ENCODE measurements at regions not wholly inside any gene's neighbourhood (a gene's known extent, or its start where the extent isn't known, plus 50 kb on each side); places are given as distances from the start of the nearest gene placed in this dataset.

DNA sequence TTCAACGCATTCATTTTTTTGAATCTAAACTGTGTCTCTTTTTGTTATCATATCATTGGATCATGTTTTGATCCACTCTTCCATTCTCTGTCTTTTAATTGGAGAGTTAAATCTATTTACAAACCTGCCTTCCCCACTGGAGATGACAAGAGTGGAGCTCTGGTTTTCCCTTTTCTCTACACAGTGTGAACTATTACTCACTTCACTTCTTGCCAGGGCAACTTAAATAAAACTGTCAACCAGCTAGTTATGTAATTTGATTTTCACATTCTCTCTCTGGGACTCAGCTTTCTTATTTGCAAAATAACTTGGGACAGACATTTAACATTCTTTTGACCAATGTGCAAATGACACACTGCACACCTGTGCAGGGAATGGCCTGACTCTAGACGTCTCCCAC, 230.8 kb upstream of the CST7 start:
- no peak for DNase-seq (ENCODE audit: low spot score)

GRCh38 chr20:24718696-24719095, 230.4 kb upstream of the CST7 start:
- no peak for DNase-seq (ENCODE audit: low spot score)

GRCh38 chr20:24720957-24721356, 228.1 kb upstream of the CST7 start:
- DNase-seq (ENCODE audit: low spot score): no peak

DNA sequence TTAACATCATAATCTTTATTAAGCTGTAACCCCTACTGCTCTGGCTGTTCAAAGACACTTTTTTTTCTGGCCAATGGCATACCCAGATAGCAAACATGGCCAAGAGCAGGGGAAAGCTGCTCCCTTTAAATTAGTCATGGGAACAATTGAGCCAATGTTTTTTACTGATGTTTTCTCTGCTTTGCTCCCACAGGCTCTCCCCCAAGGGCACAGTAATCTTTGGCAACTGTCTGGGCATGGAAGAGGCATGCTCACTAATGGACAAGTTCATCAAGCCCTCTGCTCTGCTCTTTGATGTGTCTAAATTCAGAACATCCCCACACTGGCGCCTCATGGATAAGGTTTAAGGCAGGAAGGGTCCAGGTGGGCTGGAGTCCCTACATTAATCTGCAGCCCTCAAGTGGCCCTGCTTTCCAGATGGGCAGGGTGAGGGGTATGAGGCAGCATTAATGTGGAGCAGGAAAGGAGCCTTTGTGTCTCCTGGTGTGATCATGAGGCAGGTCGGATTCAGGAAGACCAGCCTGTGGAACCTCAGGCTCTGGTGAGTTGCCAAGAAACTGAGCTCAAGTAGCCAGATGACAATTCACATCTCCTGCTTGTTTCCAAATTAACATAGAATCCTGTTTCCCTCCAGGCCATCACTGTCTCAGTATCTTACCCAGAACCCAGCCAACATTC, 227.0 kb upstream of the CST7 start:
- no peak for DNase-seq (ENCODE audit: low spot score)

DNA sequence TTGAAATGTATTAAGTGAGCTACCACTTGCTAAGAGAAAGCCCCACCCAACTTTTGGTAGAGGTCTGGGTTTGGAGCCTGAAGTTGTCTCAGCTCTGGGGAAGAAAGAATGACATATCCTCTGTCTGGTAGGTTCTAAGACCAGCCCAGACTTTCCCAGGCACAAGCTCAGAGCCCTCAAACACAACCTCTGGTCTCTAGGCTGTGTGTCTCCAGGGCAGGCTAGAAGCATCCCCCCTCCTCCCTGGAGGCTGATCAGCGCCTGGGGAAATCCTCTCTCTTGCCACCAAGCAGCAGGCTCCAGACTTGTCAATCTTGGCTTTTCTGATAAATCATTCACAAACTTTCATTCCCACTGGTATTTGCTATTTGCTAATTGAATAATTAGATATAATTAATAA, 226.5 kb upstream of the CST7 start:
- no peak for DNase-seq (ENCODE audit: low spot score)

GRCh38 chr20:24723186-24723585, 225.9 kb upstream of the CST7 start:
- DNase-seq (ENCODE audit: low spot score): no peak

DNA sequence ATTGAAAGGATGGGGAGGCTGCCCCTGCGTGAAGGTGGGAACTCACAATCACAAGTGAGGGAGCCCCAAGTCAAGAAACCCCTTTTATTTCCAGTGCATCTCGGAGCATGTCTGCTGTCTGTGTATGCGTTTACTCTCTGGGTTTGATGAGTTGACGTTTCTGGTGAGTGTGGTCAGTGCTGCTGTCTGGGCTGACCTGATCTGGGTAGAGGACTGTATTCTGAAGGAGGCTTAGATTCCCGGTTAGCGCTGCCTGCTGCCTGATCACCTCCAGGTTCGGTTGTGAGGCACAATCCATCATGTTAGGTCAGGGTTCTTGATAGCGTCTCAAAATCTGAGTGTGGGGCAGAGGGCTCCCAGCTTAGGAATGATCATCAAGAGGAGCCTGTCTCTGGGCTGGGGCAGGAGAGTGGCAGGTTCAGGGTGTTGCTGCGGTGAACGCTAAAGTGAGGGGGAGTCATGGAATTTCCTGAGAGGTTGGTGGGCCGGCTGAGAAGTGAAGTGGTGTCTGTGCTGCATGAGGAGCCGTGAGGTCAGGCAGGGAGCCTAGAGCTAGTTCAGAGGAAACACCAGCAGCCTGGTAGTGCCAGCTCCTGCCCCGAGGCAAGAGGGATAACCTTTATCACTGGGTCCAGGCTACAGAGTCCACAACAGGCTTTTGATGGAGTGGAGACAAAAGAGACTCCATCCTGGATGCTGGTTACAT, 225.3 kb upstream of the CST7 start:
- DNase-seq (ENCODE audit: low spot score): peak; percentile 1

DNA sequence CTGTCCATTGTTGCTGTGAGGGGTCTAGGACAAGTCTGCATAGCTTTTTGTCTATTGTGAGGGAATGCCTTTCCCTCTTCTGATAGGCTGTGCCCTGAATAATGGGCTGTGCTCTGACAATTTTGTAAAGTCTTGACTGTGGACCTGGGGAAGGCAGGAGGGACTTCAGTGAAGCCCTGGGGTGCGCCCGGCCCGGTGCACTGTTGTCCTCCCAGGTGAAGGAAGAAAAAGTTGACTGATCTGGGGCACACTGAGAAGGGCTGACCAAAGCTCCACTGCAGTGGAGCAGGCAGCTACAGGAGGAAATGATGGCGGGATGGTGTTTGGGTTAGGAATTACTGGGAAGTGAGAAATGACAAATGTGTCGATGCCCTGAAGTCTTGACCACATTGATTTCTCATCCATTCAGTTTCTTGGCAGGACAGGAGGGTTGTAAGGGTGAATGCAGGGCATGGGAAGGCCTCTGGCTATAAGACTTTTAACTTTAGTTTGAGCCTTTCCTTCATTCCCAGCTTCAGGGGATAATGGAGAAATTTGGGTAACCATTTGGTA, 224.0 kb upstream of the CST7 start:
- no peak for DNase-seq (ENCODE audit: low spot score)

GRCh38 chr20:24727795-24728194, 221.3 kb upstream of the CST7 start:
- DNase-seq (ENCODE audit: low spot score): no peak

- no peak for DNase-seq (ENCODE audit: low spot score)
Measured at GRCh38 chr20:24729896-24730605, 219.0 kb upstream of the CST7 start.

DNA sequence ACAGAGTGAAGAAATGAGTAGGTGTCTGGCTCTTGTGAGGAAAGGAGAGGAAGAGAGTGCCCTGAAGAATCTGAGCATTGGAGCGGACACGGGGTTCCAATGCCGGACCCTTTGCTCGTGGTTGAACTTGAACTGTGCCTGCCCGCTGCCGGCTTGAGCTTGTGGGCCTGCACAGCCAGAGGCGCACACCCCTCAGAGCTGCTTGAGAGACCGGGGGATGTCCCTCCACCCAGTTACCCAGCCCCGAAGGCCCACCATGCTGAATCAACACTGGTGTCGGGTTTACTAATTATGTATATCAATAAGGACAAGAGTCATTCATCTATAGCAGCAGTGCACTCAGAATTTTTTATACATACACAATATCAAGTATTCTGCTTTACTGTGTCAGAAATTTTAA, 218.3 kb upstream of the CST7 start:
- DNase-seq (ENCODE audit: low spot score): no peak

- DNase-seq (ENCODE audit: low spot score): no peak
Measured at GRCh38 chr20:24731312-24731711, 217.8 kb upstream of the CST7 start.

- no peak for DNase-seq (ENCODE audit: low spot score)
Measured at GRCh38 chr20:24732076-24732475, 217.0 kb upstream of the CST7 start.

- DNase-seq (ENCODE audit: low spot score): no peak
Measured at GRCh38 chr20:24732599-24732998, 216.5 kb upstream of the CST7 start.

DNA sequence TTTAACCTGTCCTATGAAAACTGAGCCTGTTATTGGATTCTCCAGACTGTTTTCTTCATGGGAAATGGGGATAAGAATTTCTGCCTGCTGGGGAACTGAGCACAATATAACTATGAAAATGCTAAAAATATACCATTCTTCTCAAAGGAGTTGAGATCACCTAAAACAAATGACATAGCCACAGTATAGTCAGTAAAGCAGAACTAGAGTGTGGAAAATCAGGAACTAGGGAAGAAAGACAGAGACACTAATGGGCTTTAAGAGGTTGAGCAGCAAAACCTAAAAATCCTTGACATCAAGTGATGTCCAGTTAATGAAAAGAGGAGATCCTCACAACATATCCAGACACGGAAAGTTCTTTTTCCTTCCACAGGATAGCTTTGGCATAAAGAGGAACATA, 215.7 kb upstream of the CST7 start:
- no peak for DNase-seq (ENCODE audit: low spot score)

- DNase-seq (ENCODE audit: low spot score): no peak
Measured at GRCh38 chr20:24734139-24734538, 214.9 kb upstream of the CST7 start.

GRCh38 chr20:24735263-24735662, 213.8 kb upstream of the CST7 start:
- peak; percentile 51 for DNase-seq (ENCODE audit: low spot score)

DNA sequence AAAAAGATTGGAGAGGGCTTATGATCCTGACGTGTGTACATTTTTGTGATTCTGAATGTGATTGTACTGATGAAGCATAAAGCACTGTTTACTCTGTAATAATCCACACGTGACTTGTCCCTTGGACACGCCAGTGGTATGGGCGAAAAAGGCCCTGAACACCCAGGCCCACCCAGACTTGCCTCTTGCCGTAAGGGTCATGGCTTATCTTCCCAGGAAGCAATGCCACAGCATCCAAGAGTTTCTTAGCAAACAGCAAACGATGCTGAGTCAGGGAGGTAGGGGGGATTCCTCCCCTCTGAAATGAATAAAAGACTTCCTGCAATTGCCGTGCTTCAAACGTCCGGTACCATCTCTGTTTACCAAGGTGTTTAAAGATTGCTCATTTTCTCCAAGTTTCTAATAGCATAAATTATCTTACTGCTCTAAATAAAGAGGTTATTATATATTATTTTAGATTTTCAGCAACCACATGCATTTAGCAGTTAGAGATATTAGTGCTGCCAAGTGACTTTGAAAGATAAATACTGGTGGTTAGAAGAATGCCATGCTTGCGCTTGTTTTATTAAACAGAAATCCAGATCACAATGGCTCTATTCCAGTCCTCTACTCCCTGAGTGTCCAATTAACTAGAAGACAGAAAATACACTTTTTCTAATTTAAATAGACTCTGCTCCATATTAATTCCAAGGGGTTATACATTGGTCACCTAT, 212.8 kb upstream of the CST7 start:
- DNase-seq (ENCODE audit: low spot score): peak; percentile 80

GRCh38 chr20:24736844-24737211, 212.2 kb upstream of the CST7 start:
- no peak for DNase-seq (ENCODE audit: low spot score)

- no peak for DNase-seq (ENCODE audit: low spot score)
Measured at GRCh38 chr20:24737212-24737850, 211.7 kb upstream of the CST7 start.

DNA sequence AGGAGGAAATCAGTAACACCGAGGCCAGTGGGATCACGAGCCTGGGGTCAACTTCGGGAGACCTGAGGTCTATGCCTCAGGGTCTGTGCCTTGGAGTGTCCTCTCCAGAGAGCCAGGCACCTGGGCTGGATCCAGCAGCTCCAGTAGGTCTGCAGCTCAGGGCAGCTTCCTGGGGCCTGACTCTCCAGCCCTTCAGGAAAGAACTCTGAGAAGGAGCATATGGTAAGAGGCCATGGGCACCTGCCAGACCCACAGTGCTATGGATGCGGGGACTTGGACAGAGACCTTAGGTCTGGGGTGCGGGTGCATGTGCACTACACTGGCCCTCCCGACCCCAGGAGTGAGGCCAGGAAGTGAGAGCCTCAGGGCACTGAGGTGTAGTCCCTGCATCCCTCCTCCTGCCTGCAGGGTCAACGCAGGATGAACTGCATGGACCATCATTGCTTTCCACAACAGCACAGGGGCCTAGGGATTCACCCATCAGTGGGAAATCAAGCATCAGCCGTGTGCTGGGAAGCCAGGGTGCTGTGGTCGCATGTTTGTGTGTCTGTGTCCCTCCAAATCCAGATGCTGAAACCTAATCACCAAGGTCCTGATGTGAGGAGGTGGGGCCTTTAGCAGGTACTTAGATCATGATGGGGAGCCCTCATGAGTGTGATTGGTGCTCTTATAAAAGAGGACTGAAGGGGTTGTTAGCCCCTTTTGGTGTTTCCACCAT, 210.9 kb upstream of the CST7 start:
- DNase-seq (ENCODE audit: low spot score): no peak

All from H4 (cell line).